H9 (cell line): ENCODE measurements at regions not wholly inside any gene's neighbourhood (a gene's known extent, or its start where the extent isn't known, plus 50 kb on each side); places are given as distances from the start of the nearest gene placed in this dataset.
"Not testable (repeated sequence)": the region's sequence is repeated elsewhere in the genome, so short reads cannot be mapped to it uniquely, and the experiment has no call there.

Source experiments
- DNase-seq: peaks from one replicate; pipeline ENCODE4 v3.0.0-alpha.2; 2017
- H2AFZ ChIP-seq: one replicate; pipeline ENCODE4 v1.6.1; 2013; ENCODE audit warnings: mild to moderate bottlenecking, low read length, control low read depth, moderate library complexity
- H2AK5ac ChIP-seq: 2 replicates; pipeline ENCODE4 v1.6.1; 2013; ENCODE audit warnings: low read length, control low read depth, mixed read lengths; ENCODE audit not compliant: insufficient read length
- H2BK120ac ChIP-seq: one replicate; pipeline ENCODE4 v1.6.1; 2013; ENCODE audit warnings: low read depth, mild to moderate bottlenecking, low read length, control low read depth, inconsistent platforms; ENCODE audit not compliant: poor library complexity, severe bottlenecking
- H2BK12ac ChIP-seq: 2 replicates; pipeline ENCODE4 v1.6.1; 2013; ENCODE audit warnings: low read length, control low read depth, mixed read lengths, low read depth; ENCODE audit not compliant: insufficient read length
- H2BK15ac ChIP-seq: 2 replicates; pipeline ENCODE4 v1.6.1; 2013; ENCODE audit warnings: low read depth, low read length, control low read depth
- H2BK20ac ChIP-seq: one replicate; pipeline ENCODE4 v1.6.1; 2013; ENCODE audit warnings: low read depth, mild to moderate bottlenecking, low read length, control low read depth, inconsistent platforms; ENCODE audit not compliant: poor library complexity, severe bottlenecking
- H2BK5ac ChIP-seq: 2 replicates; pipeline ENCODE4 v1.6.1; 2013; ENCODE audit warnings: low read length, control low read depth, mixed read lengths; ENCODE audit not compliant: insufficient read length
- H3K14ac ChIP-seq: 2 replicates; pipeline ENCODE4 v1.6.1; 2013; ENCODE audit warnings: low read length, control low read depth; ENCODE audit not compliant: insufficient read depth
- H3K18ac ChIP-seq: 2 replicates; pipeline ENCODE4 v1.6.1; 2013; ENCODE audit warnings: low read depth, mild to moderate bottlenecking, mixed read lengths, low read length, control low read depth; ENCODE audit not compliant: insufficient read length
- H3K23ac ChIP-seq: 2 replicates; pipeline ENCODE4 v1.6.1; 2013; ENCODE audit warnings: low read length, control low read depth, mixed read lengths, low read depth; ENCODE audit not compliant: insufficient read length
- H3K23me2 ChIP-seq: 2 replicates; pipeline ENCODE4 v1.6.1; 2013; ENCODE audit warnings: low read depth, mild to moderate bottlenecking, mixed read lengths, low read length, control low read depth; ENCODE audit not compliant: insufficient read length, poor library complexity, severe bottlenecking
- H3K27ac ChIP-seq: 2 replicates; pipeline ENCODE4 v1.5.1; 2013; ENCODE audit warnings: low read length, control low read depth, mixed read lengths, low read depth; ENCODE audit not compliant: insufficient read length
- H3K27me3 ChIP-seq: 2 replicates; pipeline ENCODE4 v1.6.1; 2013; ENCODE audit warnings: low read length, control low read depth, inconsistent platforms; ENCODE audit not compliant: insufficient read depth
- H3K4ac ChIP-seq: 2 replicates; pipeline ENCODE4 v1.6.1; 2013; ENCODE audit warnings: low read depth, mild to moderate bottlenecking, control low read depth, inconsistent platforms, low read length, moderate library complexity
- H3K4me1 ChIP-seq: 2 replicates; pipeline ENCODE4 v1.6.1; 2013; ENCODE audit warnings: low read length, control low read depth, inconsistent platforms; ENCODE audit not compliant: insufficient read depth
- H3K4me2 ChIP-seq: 2 replicates; pipeline ENCODE4 v1.6.1; 2013; ENCODE audit warnings: low read length, control low read depth, mixed read lengths; ENCODE audit not compliant: insufficient read length, insufficient read depth
- H3K56ac ChIP-seq: 2 replicates; pipeline ENCODE4 v1.6.1; 2013; ENCODE audit warnings: low read depth, mild to moderate bottlenecking, mixed read lengths, low read length, control low read depth; ENCODE audit not compliant: insufficient read length
- H3K79me1 ChIP-seq: 2 replicates; pipeline ENCODE4 v1.6.1; 2013; ENCODE audit warnings: low read depth, mild to moderate bottlenecking, moderate library complexity, low read length, control low read depth, inconsistent platforms; ENCODE audit not compliant: insufficient read depth, poor library complexity, severe bottlenecking
- H3K79me2 ChIP-seq: 2 replicates; pipeline ENCODE4 v1.6.1; 2013; ENCODE audit warnings: low read length, control low read depth, inconsistent platforms; ENCODE audit not compliant: insufficient read depth
- H3K9ac ChIP-seq: 2 replicates; pipeline ENCODE4 v1.6.1; 2013; ENCODE audit warnings: low read length, control low read depth, mixed read lengths; ENCODE audit not compliant: insufficient read length; ENCODE audit errors: extremely low read depth
- H3K9me3 ChIP-seq: one replicate; pipeline ENCODE4 v1.6.1; 2013; ENCODE audit warnings: low read depth, low read length, inconsistent platforms; ENCODE audit not compliant: control insufficient read depth
- H3T11ph ChIP-seq: one replicate; pipeline ENCODE4 v1.6.1; 2013; ENCODE audit warnings: mild to moderate bottlenecking, low read length, control low read depth, inconsistent platforms
- H4K20me1 ChIP-seq: one replicate; pipeline ENCODE4 v1.6.1; 2013; ENCODE audit not compliant: control insufficient read depth, insufficient read length, insufficient read depth
- H4K5ac ChIP-seq: 2 replicates; pipeline ENCODE4 v1.6.1; 2013; ENCODE audit warnings: low read depth, mild to moderate bottlenecking, mixed read lengths, low read length, control low read depth; ENCODE audit not compliant: insufficient read length
- H4K8ac ChIP-seq: replicated peaks from 2 replicates; pipeline ENCODE4 v1.6.1; 2013; ENCODE audit warnings: low read length, control low read depth, mixed read lengths, low read depth; ENCODE audit not compliant: insufficient read length
- H4K91ac ChIP-seq: 2 replicates; pipeline ENCODE4 v1.6.1; 2013; ENCODE audit warnings: low read depth, mild to moderate bottlenecking, moderate library complexity, mixed read lengths, low read length, control low read depth; ENCODE audit not compliant: insufficient read length
- H3K27ac Mint-ChIP-seq, 3 experiments: 2 replicates in 2 of 3; 3 replicates in 1 of 3; pipeline ENCODE4 v1.8.0; 2020 to 2021; ENCODE audit warnings: mixed read lengths in 3 of 3, mild to moderate bottlenecking in 1 of 3, moderate library complexity in 1 of 3
- H3K27me3 Mint-ChIP-seq: 2 replicates; pipeline ENCODE4 v1.8.0; 2021; ENCODE audit warnings: low read depth, mild to moderate bottlenecking, moderate library complexity, mixed read lengths
- H3K36me3 Mint-ChIP-seq, 3 experiments: 2 replicates in 2 of 3; 3 replicates in 1 of 3; pipeline ENCODE4 v1.8.0; 2020 to 2021; ENCODE audit warnings: low read depth in 3 of 3, mixed read lengths in 3 of 3; ENCODE audit not compliant: insufficient read depth in 1 of 3
- H3K4me1 Mint-ChIP-seq, 2 experiments: 2 replicates each; pipeline ENCODE4 v1.8.0; 2020; ENCODE audit warnings: mixed read lengths in 2 of 2
- H3K4me3 Mint-ChIP-seq, 2 experiments: 2 replicates in 1 of 2; 3 replicates in 1 of 2; pipeline ENCODE4 v1.8.0; 2020 to 2021; ENCODE audit warnings: mild to moderate bottlenecking in 2 of 2, mixed read lengths in 2 of 2, moderate library complexity in 1 of 2
- H3K9me3 Mint-ChIP-seq, 2 experiments: 2 replicates in 1 of 2; 3 replicates in 1 of 2; pipeline ENCODE4 v1.8.0; 2020; ENCODE audit warnings: mild to moderate bottlenecking in 2 of 2, mixed read lengths in 2 of 2, moderate library complexity in 1 of 2
- WGBS: extraction: QIAGEN DNeasy Blood & Tissue Kit; methylation state at CpG from one replicate; pipeline ENCODE4 v1.1.7; 2013; ENCODE audit warnings: missing lambda C conversion rate, low lambda C conversion rate, mixed read lengths; ENCODE audit not compliant: insufficient read length; ENCODE audit errors: extremely low coverage; 5-methylcytosine and 5-hydroxymethylcytosine counted together
- TF ChIP-seq, protein P1 (sequence below): fragments of 200-600 bp; sonication (generic); conservative IDR thresholded peaks from 3 replicates; pipeline ENCODE4 v1.8.0; 2021; ENCODE audit warnings: antibody characterized with exemption, mild to moderate bottlenecking

DNA sequence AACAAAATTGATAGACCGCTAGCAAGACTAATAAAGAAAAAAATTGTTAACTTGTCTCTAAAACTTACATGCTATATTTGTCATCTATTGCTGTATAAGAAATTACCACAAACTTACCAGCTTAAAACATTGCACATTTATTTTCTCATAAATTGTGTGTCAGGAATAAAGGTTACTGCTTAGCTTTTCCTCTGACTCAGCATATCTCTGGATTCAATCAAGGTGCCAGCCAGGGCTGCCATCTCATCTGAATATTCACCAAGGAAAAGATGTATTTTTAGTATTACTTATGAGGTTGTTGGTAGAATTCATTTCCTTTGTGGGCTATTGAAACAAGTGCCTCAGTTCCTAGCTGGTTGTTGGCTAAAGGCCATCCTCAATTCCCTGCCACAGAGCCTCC, 912.6 kb upstream of the NEGR1 start:
- Histone ChIP-seq H3K4me1 (no peaks in the 10 kb centered on the region), H3K14ac (no peak overlapping the region), H4K20me1 (no peaks in the 10 kb centered on the region), H4K8ac (no peak overlapping the region), H3K4me2 (no peak overlapping the region), H2BK12ac (no peak overlapping the region), H4K91ac (no peak overlapping the region), H2AK5ac (no peak overlapping the region), H3K9me3 (no peaks in the 10 kb centered on the region), H3K9ac (no peak overlapping the region), H3K56ac (no peak overlapping the region), H3K18ac (no peak overlapping the region), H3K79me1 (no peaks in the 10 kb centered on the region), H2BK15ac (no peak overlapping the region), H3K4ac (no peak overlapping the region), H3K27me3 (no peaks in the 10 kb centered on the region), H3K27ac (no peak overlapping the region), H3K79me2 (no peaks in the 10 kb centered on the region), H2BK20ac (no peak overlapping the region), H2AFZ (no peak overlapping the region), H3K23ac (no peak overlapping the region), H2BK5ac (no peak overlapping the region), H4K5ac (no peak overlapping the region), H3K23me2 (no peaks in the 10 kb centered on the region), H3T11ph (no peak overlapping the region), H2BK120ac (no peak overlapping the region)
- no CpG with 5 or more reads among the region's 1 CpG for WGBS
- no peaks in the 10 kb centered on the region; a peak in 1 of 5 replicates for H3K9me3 Mint-ChIP-seq
- H3K27ac Mint-ChIP-seq: no peak overlapping the region
- DNase-seq: no peak
- TF ChIP-seq, protein P1, sequence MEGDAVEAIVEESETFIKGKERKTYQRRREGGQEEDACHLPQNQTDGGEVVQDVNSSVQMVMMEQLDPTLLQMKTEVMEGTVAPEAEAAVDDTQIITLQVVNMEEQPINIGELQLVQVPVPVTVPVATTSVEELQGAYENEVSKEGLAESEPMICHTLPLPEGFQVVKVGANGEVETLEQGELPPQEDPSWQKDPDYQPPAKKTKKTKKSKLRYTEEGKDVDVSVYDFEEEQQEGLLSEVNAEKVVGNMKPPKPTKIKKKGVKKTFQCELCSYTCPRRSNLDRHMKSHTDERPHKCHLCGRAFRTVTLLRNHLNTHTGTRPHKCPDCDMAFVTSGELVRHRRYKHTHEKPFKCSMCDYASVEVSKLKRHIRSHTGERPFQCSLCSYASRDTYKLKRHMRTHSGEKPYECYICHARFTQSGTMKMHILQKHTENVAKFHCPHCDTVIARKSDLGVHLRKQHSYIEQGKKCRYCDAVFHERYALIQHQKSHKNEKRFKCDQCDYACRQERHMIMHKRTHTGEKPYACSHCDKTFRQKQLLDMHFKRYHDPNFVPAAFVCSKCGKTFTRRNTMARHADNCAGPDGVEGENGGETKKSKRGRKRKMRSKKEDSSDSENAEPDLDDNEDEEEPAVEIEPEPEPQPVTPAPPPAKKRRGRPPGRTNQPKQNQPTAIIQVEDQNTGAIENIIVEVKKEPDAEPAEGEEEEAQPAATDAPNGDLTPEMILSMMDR: no peak
- H3K4me3 Mint-ChIP-seq: no peak overlapping the region
- H3K27me3 Mint-ChIP-seq: no peaks in the 10 kb centered on the region
- H3K4me1 Mint-ChIP-seq: peaks cover 0 to 4% of the 10 kb centered on the region in 2 experiments; a peak in 2 of 4 replicates
- H3K36me3 Mint-ChIP-seq: no peaks in the 10 kb centered on the region; a peak in 1 of 7 replicates

DNA sequence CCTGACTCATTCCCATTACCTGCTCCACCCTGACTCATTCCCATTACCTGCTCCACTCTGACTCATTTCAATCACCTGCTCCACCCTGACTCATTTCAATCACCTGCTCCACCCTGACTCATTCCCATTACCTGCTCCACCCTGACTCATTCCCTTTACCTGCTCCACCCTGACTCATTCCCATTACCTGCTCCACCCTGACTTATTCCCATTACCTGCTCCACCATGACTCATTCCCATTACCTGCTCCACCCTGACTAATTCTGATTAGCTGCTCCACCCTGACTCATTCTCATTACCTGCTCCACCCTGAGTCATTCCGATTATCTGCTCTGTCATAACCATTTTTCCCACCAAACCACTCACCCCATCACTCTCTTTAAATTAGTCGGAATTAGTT, 901.2 kb upstream of the NEGR1 start:
- not testable (repeated sequence) for H3K9ac ChIP-seq, H3K4me1 Mint-ChIP-seq, H2AFZ ChIP-seq, H3K4ac ChIP-seq, H4K5ac ChIP-seq, H3K4me2 ChIP-seq, H4K91ac ChIP-seq, H3K27ac Mint-ChIP-seq, H3K14ac ChIP-seq, H4K8ac ChIP-seq, H3K27me3 ChIP-seq, H2BK12ac ChIP-seq, H3K27ac ChIP-seq, H3K79me2 ChIP-seq, H3K36me3 Mint-ChIP-seq, H3K27me3 Mint-ChIP-seq, H3K23ac ChIP-seq, DNase-seq, H3K23me2 ChIP-seq, H4K20me1 ChIP-seq, H3T11ph ChIP-seq, H3K9me3 ChIP-seq, H3K9me3 Mint-ChIP-seq, H3K79me1 ChIP-seq, H3K4me3 Mint-ChIP-seq, H2BK5ac ChIP-seq, H2BK20ac ChIP-seq, H2AK5ac ChIP-seq, H3K56ac ChIP-seq, H3K18ac ChIP-seq, H3K4me1 ChIP-seq, H2BK120ac ChIP-seq, H2BK15ac ChIP-seq
- no CpG with 5 or more reads among the region's 2 CpGs for WGBS
